HG03025 (cell line): ENCODE measurements at regions not wholly inside any gene's neighbourhood (a gene's known extent, or its start where the extent isn't known, plus 50 kb on each side); places are given as distances from the start of the nearest gene placed in this dataset.
"Not testable (repeated sequence)": the region's sequence is repeated elsewhere in the genome, so short reads cannot be mapped to it uniquely, and the experiment has no call there.

ENCODE experiments used
- ATAC-seq: cut with Tn5 transposase; IDR thresholded peaks from one replicate; pipeline ENCODE4 v1.9.1; 2021; ENCODE audit warnings: mild to moderate bottlenecking, moderate library complexity; ENCODE audit not compliant: unreplicated experiment, low FRiP score

DNA sequence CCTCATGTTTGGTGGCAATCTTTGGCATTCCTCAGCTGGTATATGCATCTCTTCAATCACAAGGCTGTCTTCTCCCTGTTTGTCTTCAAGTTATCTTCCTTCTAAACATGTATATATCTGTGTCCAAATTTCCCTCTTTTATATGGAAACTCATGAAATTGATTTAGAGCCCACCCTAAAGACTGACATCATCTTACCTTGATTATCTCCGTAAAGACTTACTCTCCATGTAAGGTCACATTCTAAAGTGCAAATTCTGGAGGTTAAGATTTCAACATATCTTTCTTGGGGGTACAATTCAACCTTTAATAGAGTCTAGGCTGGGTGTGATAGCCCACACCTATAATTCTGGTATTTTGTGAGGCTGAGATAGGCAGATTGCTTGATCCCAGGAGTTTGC lies 215.8 kb upstream of the LRRC4C start:
- ATAC-seq, result no peak

GRCh38 chr11:41713030-41713429 lies 253.6 kb upstream of the LRRC4C start:
- no peak for ATAC-seq

DNA sequence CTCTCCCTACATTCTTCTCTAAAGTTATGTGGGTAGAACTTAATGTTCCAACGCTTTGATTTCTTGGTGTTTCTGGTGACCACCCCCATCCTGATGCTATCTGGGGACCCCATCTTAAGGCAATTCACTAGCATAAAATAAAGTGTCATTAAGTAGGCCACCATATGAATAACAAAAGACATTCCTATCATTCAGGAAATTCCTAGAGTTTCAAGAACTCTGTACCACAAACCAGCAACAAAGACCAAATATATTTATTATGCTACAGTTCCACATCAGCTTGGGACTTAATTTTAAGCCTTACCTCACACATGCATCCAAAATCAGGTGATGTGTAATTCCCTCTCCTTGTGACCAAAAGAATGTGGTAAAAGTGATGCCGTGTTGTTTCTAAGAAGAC lies 254.6 kb upstream of the LRRC4C start:
- ATAC-seq, result no peak

DNA sequence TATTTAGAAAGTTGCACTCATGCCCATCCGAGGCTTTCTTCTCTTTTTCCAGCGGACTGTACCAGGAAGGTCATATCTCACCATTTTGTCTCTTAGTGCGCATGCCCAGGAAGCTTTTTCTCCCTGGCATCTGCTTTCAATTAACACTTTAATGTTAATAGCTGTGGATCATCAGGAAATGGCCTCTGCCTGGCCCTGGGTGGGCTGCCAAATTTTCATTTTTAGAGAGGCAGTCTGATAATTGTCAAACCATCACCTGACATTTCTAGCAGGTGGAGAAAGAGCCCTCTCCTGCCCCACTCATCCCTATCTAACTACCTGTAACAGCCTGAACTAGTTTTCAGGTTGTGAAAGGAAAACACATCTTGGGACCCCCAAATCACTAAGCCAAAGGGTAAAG lies 257.4 kb upstream of the LRRC4C start:
- ATAC-seq, result no peak

GRCh38 chr11:41720761-41721160 lies 261.3 kb upstream of the LRRC4C start:
- no peak for ATAC-seq

GRCh38 chr11:41728161-41728560 lies 268.7 kb upstream of the LRRC4C start:
- ATAC-seq, result not testable (repeated sequence)

- no peak for ATAC-seq
Measured at GRCh38 chr11:41775296-41775695, 315.8 kb upstream of the LRRC4C start.

GRCh38 chr11:41779401-41779960 lies 320.0 kb upstream of the LRRC4C start:
- no peak for ATAC-seq

DNA sequence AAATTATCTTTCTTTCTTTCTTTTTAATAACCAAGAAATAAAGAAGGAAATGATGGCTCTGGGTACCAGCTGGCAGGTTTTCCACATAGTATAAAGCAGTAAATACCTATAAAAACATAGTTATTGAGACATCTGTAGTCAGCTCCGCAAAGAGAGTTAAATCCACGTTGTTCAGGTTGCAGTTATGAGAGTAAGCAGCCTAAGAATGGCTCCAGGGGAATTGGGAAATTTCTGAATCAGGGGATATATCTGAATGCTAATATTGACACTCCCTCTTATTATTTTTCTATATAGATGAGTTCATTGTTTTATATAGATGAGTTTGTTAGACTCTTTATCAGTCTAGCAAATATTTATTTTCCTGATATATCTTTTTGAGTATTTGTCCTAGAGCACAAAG lies 322.0 kb upstream of the LRRC4C start:
- no peak for ATAC-seq

- ATAC-seq, result no peak
Measured at GRCh38 chr11:41784513-41785335, 325.3 kb upstream of the LRRC4C start.

GRCh38 chr11:41786087-41786486 lies 326.6 kb upstream of the LRRC4C start:
- no peak for ATAC-seq

- ATAC-seq, result no peak
Measured at GRCh38 chr11:41788177-41788576, 328.7 kb upstream of the LRRC4C start.

GRCh38 chr11:41789376-41789775 lies 329.9 kb upstream of the LRRC4C start:
- no peak for ATAC-seq

DNA sequence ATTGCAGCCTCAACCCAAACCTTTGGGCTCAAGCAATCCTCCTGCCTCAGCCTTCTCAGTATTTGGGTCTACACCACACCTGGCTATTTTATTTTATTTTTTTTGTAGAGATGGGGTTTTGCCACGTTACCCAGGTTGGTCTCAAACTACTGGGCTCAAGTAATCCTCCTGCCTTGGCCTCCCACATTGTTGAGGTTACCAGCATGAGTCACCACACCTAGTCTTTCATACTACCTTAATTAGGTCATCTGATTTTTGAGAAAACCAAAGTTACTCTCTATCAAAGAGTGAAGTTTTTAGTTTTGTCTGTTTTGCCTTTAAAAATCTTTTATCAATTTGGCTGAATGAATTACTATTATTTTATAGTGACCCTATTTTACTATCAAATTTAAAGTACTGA lies 335.6 kb upstream of the LRRC4C start:
- no peak for ATAC-seq

GRCh38 chr11:41799754-41800153 lies 340.3 kb upstream of the LRRC4C start:
- no peak for ATAC-seq

- no peak for ATAC-seq
Measured at GRCh38 chr11:41803895-41804294, 344.4 kb upstream of the LRRC4C start.

GRCh38 chr11:41816396-41816795 lies 356.9 kb upstream of the LRRC4C start:
- no peak for ATAC-seq

DNA sequence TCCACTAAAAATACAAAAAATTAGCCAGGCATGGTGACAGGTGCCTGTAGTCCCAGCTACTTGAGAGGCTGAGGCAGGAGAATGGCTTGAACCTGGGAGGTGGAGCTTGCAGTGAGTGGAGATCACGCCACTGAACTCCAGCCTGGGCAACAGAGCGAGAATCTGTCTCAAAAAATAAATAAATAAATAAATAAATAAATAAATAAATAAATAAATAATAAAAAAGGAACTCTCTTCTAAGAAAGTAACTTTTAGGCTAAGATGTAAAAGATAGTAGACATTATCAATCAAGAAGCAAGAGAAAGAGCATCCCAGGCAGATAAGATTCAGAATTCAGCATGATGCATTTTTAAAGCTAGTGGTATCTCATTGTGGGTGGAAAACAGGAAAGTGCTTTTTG lies 364.8 kb upstream of the LRRC4C start:
- not testable (repeated sequence) for ATAC-seq

GRCh38 chr11:41826085-41826484 lies 366.6 kb upstream of the LRRC4C start:
- ATAC-seq, result no peak

- no peak for ATAC-seq
Measured at GRCh38 chr11:41836431-41836830, 377.0 kb upstream of the LRRC4C start.

- ATAC-seq, result no peak
Measured at GRCh38 chr11:41842673-41843072, 383.2 kb upstream of the LRRC4C start.

- no peak for ATAC-seq
Measured at GRCh38 chr11:41845066-41845465, 385.6 kb upstream of the LRRC4C start.
